GM13976 (cell line): ENCODE measurements at regions not wholly inside any gene's neighbourhood (a gene's known extent, or its start where the extent isn't known, plus 50 kb on each side); places are given as distances from the start of the nearest gene placed in this dataset.

ENCODE experiments used
- DNase-seq: peaks from one replicate; pipeline ENCODE4 v3.0.0; 2012; ENCODE audit warnings: low spot score
- in situ Hi-C: fragments of 300-500 bp; cut with MboI; formaldehyde crosslinking; loops from one replicate; pipeline ENCODE4 v1.12.0; 2022; ENCODE audit warnings: low sequenced_read_pairs, mixed read lengths, inconsistent platforms; ENCODE audit not compliant: unreplicated experiment
- TF ChIP-seq, protein P1 (sequence below): IDR thresholded peaks from 2 replicates; pipeline ENCODE4 v1.5.1; 2012; ENCODE audit warnings: borderline replicate concordance, mild to moderate bottlenecking; ENCODE audit not compliant: insufficient read depth; ENCODE audit errors: extremely low read depth, missing control alignments, control extremely low read depth

DNA sequence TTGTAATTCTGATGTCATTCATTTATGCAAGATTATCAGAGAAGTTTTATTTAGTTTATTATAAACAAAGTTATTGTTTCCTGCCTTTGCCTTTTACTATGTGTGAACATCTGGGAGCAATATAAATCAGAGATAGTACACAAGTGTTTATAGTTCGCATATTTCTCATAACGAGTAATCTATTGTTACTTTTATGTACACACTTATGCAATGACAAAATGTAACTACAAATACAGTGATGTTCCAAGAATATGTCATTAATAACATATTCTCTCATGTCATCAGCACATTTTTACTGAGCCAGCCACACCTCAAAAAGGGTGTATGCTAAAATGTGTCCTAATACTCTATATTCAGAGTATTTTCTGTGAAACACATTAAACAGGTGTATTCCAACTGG is 243.2 kb downstream of the ALX1 start:
- no peak for DNase-seq
- TF ChIP-seq, protein P1, sequence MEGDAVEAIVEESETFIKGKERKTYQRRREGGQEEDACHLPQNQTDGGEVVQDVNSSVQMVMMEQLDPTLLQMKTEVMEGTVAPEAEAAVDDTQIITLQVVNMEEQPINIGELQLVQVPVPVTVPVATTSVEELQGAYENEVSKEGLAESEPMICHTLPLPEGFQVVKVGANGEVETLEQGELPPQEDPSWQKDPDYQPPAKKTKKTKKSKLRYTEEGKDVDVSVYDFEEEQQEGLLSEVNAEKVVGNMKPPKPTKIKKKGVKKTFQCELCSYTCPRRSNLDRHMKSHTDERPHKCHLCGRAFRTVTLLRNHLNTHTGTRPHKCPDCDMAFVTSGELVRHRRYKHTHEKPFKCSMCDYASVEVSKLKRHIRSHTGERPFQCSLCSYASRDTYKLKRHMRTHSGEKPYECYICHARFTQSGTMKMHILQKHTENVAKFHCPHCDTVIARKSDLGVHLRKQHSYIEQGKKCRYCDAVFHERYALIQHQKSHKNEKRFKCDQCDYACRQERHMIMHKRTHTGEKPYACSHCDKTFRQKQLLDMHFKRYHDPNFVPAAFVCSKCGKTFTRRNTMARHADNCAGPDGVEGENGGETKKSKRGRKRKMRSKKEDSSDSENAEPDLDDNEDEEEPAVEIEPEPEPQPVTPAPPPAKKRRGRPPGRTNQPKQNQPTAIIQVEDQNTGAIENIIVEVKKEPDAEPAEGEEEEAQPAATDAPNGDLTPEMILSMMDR, result no peak
- in situ Hi-C loops, result no loop called here

- peak; percentile 21 for DNase-seq
- TF ChIP-seq, protein P1, result no peak
- in situ Hi-C loops, result no loop called here
Observed at GRCh38 chr12:85527192-85527591, 247.2 kb downstream of the ALX1 start.

DNA sequence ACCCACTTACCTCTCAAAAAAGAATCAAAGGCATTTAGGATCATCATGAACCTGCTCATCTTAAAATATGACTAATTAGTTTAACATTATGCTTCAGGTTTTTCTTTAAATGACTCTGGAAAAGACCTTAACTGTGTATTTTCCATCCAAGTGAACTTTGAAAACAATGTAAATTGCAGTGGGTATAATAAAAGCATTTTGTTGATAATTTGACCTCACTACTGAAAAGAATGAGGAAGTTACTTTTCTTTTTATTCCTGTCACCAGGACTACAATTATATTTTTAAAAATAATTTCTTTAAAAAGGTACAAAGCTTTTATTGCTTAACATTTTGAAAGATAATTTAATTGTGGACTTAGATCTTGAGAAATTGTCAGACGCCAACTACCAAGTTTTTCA is 249.9 kb downstream of the ALX1 start:
- TF ChIP-seq, protein P1, result no peak
- in situ Hi-C loops, result no loop called here
- DNase-seq, result no peak

- TF ChIP-seq, protein P1, result no peak
- DNase-seq, result no peak
- in situ Hi-C loops, result no loop called here
Observed at GRCh38 chr12:85530456-85530855, 250.4 kb downstream of the ALX1 start.

DNA sequence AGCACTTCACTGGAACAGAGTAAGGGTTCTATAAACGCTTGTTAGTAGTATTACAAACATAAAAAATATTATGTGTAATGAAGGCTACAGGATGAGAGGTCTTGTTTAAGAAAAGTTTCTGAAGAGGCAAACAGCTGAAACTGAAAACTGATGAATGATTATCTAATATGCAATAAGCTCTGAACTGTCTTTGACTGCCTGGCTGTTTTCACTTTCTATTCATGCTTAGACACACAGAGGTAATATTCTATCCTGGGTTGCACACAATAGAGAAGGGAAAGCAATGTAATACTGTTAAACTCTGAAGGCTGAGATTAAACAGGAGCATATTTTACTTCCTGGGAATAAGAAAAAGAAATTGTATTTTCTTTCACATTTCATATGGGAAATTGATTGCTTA is 251.3 kb downstream of the ALX1 start:
- DNase-seq, result peak; percentile 22
- TF ChIP-seq, protein P1, result no peak
- in situ Hi-C loops, result no loop called here

DNA sequence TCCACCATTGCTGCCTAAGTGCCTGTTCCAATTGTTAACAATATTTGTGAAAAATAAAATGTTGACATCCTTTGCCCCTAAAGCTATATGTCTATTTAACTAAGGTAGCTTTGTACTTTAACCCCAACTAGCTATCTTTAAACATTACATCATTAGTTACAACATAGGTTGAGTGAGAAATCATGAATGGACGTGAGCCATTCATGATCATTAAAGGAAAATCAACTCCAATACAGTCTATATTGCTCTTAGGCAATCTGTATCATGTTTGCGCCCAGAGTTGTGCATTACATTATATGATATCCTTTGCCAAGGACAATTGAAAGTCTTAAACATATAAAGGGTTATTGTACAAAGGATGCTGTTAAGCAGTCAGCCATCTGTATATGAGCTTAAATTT is 269.6 kb downstream of the ALX1 start:
- in situ Hi-C loops, result no loop called here
- TF ChIP-seq, protein P1, result no peak

GRCh38 chr12:85550924-85551323 is 270.9 kb downstream of the ALX1 start:
- TF ChIP-seq, protein P1, result no peak
- in situ Hi-C loops, result no loop called here
- no peak for DNase-seq

More for the DNA sequence above, 269.6 kb downstream of the ALX1 start:
- no peak for DNase-seq
